H1 (cell line): ENCODE measurements at regions not wholly inside any gene's neighbourhood (a gene's known extent, or its start where the extent isn't known, plus 50 kb on each side); places are given as distances from the start of the nearest gene placed in this dataset.

Experiments used
- KDM5A ChIP-seq: fragments of 200-600 bp; IDR thresholded peaks from 2 replicates; pipeline ENCODE4 v1.7.1; 2012; ENCODE audit warnings: mild to moderate bottlenecking, low read length, inconsistent platforms, mixed read lengths
- POLR2A ChIP-seq, 2 experiments: IDR thresholded peaks; 1 replicate in 1 of 2; 2 replicates in 1 of 2; pipeline ENCODE4 v1.6.1; 2011; ENCODE audit warnings: low read depth in 2 of 2, low read length in 2 of 2, mild to moderate bottlenecking in 2 of 2; ENCODE audit errors: control extremely low read depth in 1 of 2
- SRF ChIP-seq: IDR thresholded peaks from 2 replicates; pipeline ENCODE4 v1.6.1; 2011; ENCODE audit warnings: mild to moderate bottlenecking, low read depth, low read length, moderate library complexity
- TF ChIP-seq, protein P1 (sequence below), 3 experiments: IDR thresholded peaks; 1 replicate in 2 of 3; 2 replicates in 1 of 3; pipeline versions ENCODE4 v1.5.1 to v1.6.1; 2011; ENCODE audit warnings: low read length in 3 of 3, mild to moderate bottlenecking in 3 of 3, inconsistent platforms in 2 of 3, low read depth in 1 of 3, moderate library complexity in 1 of 3; ENCODE audit not compliant: insufficient read depth in 1 of 3; ENCODE audit errors: control extremely low read depth in 1 of 3

DNA sequence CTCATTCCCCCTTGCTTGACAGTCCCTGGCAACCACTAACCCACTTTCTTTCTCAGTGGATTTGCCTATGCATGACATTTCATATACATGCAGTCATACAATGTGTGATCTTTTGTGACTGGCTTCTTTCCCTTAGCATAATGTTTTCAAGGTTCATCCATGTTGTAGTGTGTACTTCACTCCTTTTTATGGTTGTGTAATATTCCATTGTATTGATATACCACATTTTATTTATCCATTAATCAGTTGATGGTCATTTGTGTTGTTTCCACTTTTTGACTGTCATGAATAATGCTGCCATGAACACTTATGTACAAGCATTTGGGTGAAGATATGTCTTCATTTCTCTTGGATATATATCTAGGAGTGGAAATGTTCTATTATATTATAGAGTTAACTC, 127.7 kb upstream of the GRIK3 start (continued):
- TF ChIP-seq, protein P1, sequence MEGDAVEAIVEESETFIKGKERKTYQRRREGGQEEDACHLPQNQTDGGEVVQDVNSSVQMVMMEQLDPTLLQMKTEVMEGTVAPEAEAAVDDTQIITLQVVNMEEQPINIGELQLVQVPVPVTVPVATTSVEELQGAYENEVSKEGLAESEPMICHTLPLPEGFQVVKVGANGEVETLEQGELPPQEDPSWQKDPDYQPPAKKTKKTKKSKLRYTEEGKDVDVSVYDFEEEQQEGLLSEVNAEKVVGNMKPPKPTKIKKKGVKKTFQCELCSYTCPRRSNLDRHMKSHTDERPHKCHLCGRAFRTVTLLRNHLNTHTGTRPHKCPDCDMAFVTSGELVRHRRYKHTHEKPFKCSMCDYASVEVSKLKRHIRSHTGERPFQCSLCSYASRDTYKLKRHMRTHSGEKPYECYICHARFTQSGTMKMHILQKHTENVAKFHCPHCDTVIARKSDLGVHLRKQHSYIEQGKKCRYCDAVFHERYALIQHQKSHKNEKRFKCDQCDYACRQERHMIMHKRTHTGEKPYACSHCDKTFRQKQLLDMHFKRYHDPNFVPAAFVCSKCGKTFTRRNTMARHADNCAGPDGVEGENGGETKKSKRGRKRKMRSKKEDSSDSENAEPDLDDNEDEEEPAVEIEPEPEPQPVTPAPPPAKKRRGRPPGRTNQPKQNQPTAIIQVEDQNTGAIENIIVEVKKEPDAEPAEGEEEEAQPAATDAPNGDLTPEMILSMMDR (IDR thresholded peaks at IDR 0.05; ENCODE audit: control extremely low read depth in 1 of 3, insufficient read depth in 1 of 3, low read depth in 1 of 3, low read length in 3 of 3): no peak
- TF ChIP-seq SRF (no peak), KDM5A (no peak), POLR2A (IDR thresholded peaks at IDR 0.05; ENCODE audit: control extremely low read depth in 1 of 2, low read depth in 2 of 2, low read length in 2 of 2) (no peak)
